ENCODE measurements at regions not wholly inside any gene's neighbourhood (a gene's known extent, or its start where the extent isn't known, plus 50 kb on each side); places are given as distances from the start of the nearest gene placed in this dataset.

GRCh38 chr5:40334242-40334635 lies 345.5 kb upstream of the PTGER4 start:
- H3K4me3 Mint-ChIP-seq (ENCODE audit: unreplicated experiment), result no peak overlapping the region
- intact Hi-C loops (cut with micrococcal nuclease), result no loop called here
- no peaks in the 10 kb centered on the region for H3K9me3 Mint-ChIP-seq (ENCODE audit: unreplicated experiment)
- POLR2A ChIA-PET, result no interaction called here
- no peak for DNase-seq (ENCODE audit: unreplicated experiment)
- TF ChIP-seq CTCF (IDR thresholded peaks at IDR 0.05; ENCODE audit: unreplicated experiment), result no peak
- no TSS peak for BruUV-seq (replicated peaks)
- H3K27me3 Mint-ChIP-seq (ENCODE audit: insufficient read depth, unreplicated experiment), result no peaks in the 10 kb centered on the region
- CTCF ChIA-PET, result interaction anchor here (0.6 to 1.2 kb wide), 2 partner anchors 14 to 389 kb away, joined by 3 to 4 read pairs; no protein-coding TSS in a partner anchor
- no peaks in the 10 kb centered on the region for H3K36me3 Mint-ChIP-seq (ENCODE audit: insufficient read depth, unreplicated experiment)
- no peak overlapping the region for H3K27ac Mint-ChIP-seq (ENCODE audit: low read depth, unreplicated experiment)
- no peaks in the 10 kb centered on the region for H3K4me1 Mint-ChIP-seq (ENCODE audit: insufficient read depth, unreplicated experiment)

GRCh38 chr5:40333459-40334241 lies 346.1 kb upstream of the PTGER4 start:
- Mint-ChIP-seq H3K4me3 (ENCODE audit: unreplicated experiment) (no peak overlapping the region), H3K27ac (ENCODE audit: low read depth, unreplicated experiment) (no peak overlapping the region), H3K4me1 (ENCODE audit: insufficient read depth, unreplicated experiment) (no peaks in the 10 kb centered on the region), H3K27me3 (ENCODE audit: insufficient read depth, unreplicated experiment) (no peaks in the 10 kb centered on the region), H3K36me3 (ENCODE audit: insufficient read depth, unreplicated experiment) (no peaks in the 10 kb centered on the region), H3K9me3 (ENCODE audit: unreplicated experiment) (no peaks in the 10 kb centered on the region)
- peak; percentile 16 for DNase-seq (ENCODE audit: unreplicated experiment)
- intact Hi-C loops (cut with micrococcal nuclease), result no loop called here
- TF ChIP-seq CTCF (IDR thresholded peaks at IDR 0.05; ENCODE audit: unreplicated experiment), result no peak
- CTCF ChIA-PET, result interaction anchor here (0.6 to 1.2 kb wide), 2 partner anchors 15 to 388 kb away, joined by 3 to 4 read pairs; no protein-coding TSS in a partner anchor
- POLR2A ChIA-PET, result interaction anchor here (0.9 to 1.0 kb wide), 2 partner anchors 79 to 346 kb away, joined by 3 read pairs; partner anchors contain the start of gene PTGER4
- no TSS peak for BruUV-seq (replicated peaks)

- no peaks in the 10 kb centered on the region for H3K27me3 Mint-ChIP-seq (ENCODE audit: insufficient read depth, unreplicated experiment)
- H3K27ac Mint-ChIP-seq (ENCODE audit: low read depth, unreplicated experiment), result no peak overlapping the region
- DNase-seq (ENCODE audit: unreplicated experiment), result no peak
- no peak overlapping the region for H3K4me3 Mint-ChIP-seq (ENCODE audit: unreplicated experiment)
- H3K9me3 Mint-ChIP-seq (ENCODE audit: unreplicated experiment), result no peaks in the 10 kb centered on the region
- CTCF ChIA-PET, result no interaction called here
- POLR2A ChIA-PET, result interaction anchor here (0.9 to 1.0 kb wide), 2 partner anchors 80 to 346 kb away, joined by 3 read pairs; partner anchors contain the start of gene PTGER4
- H3K4me1 Mint-ChIP-seq (ENCODE audit: insufficient read depth, unreplicated experiment), result no peaks in the 10 kb centered on the region
- BruUV-seq (replicated peaks), result no TSS peak
- intact Hi-C loops (cut with micrococcal nuclease), result no loop called here
- no peak for TF ChIP-seq CTCF (IDR thresholded peaks at IDR 0.05; ENCODE audit: unreplicated experiment)
- H3K36me3 Mint-ChIP-seq (ENCODE audit: insufficient read depth, unreplicated experiment), result no peaks in the 10 kb centered on the region
Measured at GRCh38 chr5:40332970-40333369, 346.7 kb upstream of the PTGER4 start.

GRCh38 chr5:40331616-40332015 lies 348.1 kb upstream of the PTGER4 start:
- no peak for TF ChIP-seq CTCF (IDR thresholded peaks at IDR 0.05; ENCODE audit: unreplicated experiment)
- Mint-ChIP-seq H3K36me3 (ENCODE audit: insufficient read depth, unreplicated experiment) (no peaks in the 10 kb centered on the region), H3K4me3 (ENCODE audit: unreplicated experiment) (no peak overlapping the region), H3K27me3 (ENCODE audit: insufficient read depth, unreplicated experiment) (no peaks in the 10 kb centered on the region), H3K9me3 (ENCODE audit: unreplicated experiment) (no peaks in the 10 kb centered on the region), H3K4me1 (ENCODE audit: insufficient read depth, unreplicated experiment) (no peaks in the 10 kb centered on the region), H3K27ac (ENCODE audit: low read depth, unreplicated experiment) (no peak overlapping the region)
- no TSS peak for BruUV-seq (replicated peaks)
- ChIA-PET POLR2A (interaction anchor here (0.7 kb wide), 1 partner anchor 11 kb away, joined by 3 read pairs; no protein-coding TSS in a partner anchor), CTCF (no interaction called here)
- no peak for DNase-seq (ENCODE audit: unreplicated experiment)
- intact Hi-C loops (cut with micrococcal nuclease), result no loop called here

Data from MCF 10A (cell line).